ENCODE measurements at regions not wholly inside any gene's neighbourhood (a gene's known extent, or its start where the extent isn't known, plus 50 kb on each side); places are given as distances from the start of the nearest gene placed in this dataset.

DNA sequence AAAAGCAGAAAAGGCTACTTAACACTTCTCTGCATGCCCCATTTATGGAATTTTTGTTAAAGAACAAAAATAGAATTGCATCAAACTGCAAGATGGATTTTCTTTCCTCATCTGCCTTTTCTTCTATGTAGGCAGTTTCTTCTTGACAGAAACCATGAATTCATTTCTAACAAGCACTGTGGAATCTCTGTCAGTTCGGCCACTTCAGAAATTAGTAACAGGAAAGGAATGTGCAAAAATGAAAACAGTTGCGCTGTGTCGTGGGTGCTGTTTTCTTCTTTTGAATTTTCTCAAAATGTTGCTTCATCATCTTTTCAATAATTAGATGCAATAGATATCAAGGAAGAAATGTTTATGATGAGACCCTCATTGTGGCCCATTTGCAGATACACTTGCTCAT, 151.6 kb downstream of the FOXB1 start:
- no peak overlapping the region for H3K27ac ChIP-seq (ENCODE audit: low read depth, low read length)
- no peak overlapping the region for H3K4me3 ChIP-seq (ENCODE audit: low read length)
- H3K9me3 ChIP-seq (ENCODE audit: control insufficient read depth in 2 of 3, low read length in 3 of 3), result no peaks in the 10 kb centered on the region
- DNase-seq (no peak), ATAC-seq (no peak)
- H3K4me1 Mint-ChIP-seq, result peaks cover 0 to 24% (median 0%) of the 10 kb centered on the region in 7 donors
- CTCF ChIA-PET, result no interaction called here
- POLR2A ChIA-PET, result no interaction called here
- H3K9me3 Mint-ChIP-seq, result peaks cover 0 to 1% (median 0%) of the 10 kb centered on the region in 11 donors
- H3K36me3 ChIP-seq (ENCODE audit: control insufficient read depth in 2 of 3, insufficient read depth in 3 of 3, low read length in 3 of 3), result no peaks in the 10 kb centered on the region
- intact Hi-C loops (cut with micrococcal nuclease), result no loop called here
- H3K4me1 ChIP-seq (ENCODE audit: control insufficient read depth in 2 of 2, insufficient read depth in 2 of 2, low read length in 2 of 2), result no peaks in the 10 kb centered on the region
- H3K27ac Mint-ChIP-seq, result no peak overlapping the region
- H3K27me3 ChIP-seq (ENCODE audit: control insufficient read depth in 2 of 2, insufficient read depth in 2 of 2, low read length in 2 of 2), result no peaks in the 10 kb centered on the region
- H3K27me3 Mint-ChIP-seq, result peaks cover 2 to 36% (median 15%) of the 10 kb centered on the region in 5 donors
- peak overlapping the region in 1 of 10 donors; percentile 24 for H3K4me3 Mint-ChIP-seq
- H3K36me3 Mint-ChIP-seq, result peaks cover 0 to 3% (median 0%) of the 10 kb centered on the region in 5 donors

DNA sequence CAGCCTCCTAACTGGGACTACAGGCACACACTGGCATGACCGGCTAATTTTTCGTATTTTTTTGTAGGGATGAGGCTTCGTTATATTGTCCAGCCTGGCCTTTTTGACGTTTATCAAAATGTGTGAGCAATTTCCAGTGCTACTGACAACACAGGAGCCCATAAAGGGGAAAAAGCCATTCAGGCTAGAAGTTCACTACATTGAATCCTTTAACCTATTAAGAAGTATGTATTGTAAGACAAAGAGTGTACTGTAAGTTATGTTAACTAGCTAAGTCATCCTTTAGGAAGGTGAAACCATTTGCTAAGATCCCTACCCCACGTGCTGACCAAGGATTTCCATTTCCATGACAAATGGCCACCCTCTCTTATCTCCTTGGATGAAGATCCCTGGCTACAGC, 156.8 kb downstream of the FOXB1 start:
- peaks cover 0 to 7% (median 0%) of the 10 kb centered on the region in 7 donors for H3K4me1 Mint-ChIP-seq
- CTCF ChIA-PET, result interaction anchor here (0.7 kb wide), 1 partner anchor 16 kb away, joined by 3 read pairs; no protein-coding TSS in a partner anchor
- no peaks in the 10 kb centered on the region for H3K27me3 ChIP-seq (ENCODE audit: control insufficient read depth in 2 of 2, insufficient read depth in 2 of 2, low read length in 2 of 2)
- H3K27ac Mint-ChIP-seq, result peak overlapping the region in 1 of 9 donors; percentile 22
- H3K4me3 Mint-ChIP-seq, result no peak overlapping the region
- peaks cover 0 to 3% (median 0%) of the 10 kb centered on the region in 11 donors for H3K9me3 Mint-ChIP-seq
- intact Hi-C loops (cut with micrococcal nuclease), result no loop called here
- ATAC-seq (no peak), DNase-seq (no peak)
- H3K27me3 Mint-ChIP-seq, result peaks cover 7 to 51% (median 22%) of the 10 kb centered on the region in 5 donors
- no peaks in the 10 kb centered on the region for H3K36me3 ChIP-seq (ENCODE audit: control insufficient read depth in 2 of 3, insufficient read depth in 3 of 3, low read length in 3 of 3)
- no peaks in the 10 kb centered on the region for H3K9me3 ChIP-seq (ENCODE audit: control insufficient read depth in 2 of 3, low read length in 3 of 3)
- no peak overlapping the region for H3K4me3 ChIP-seq (ENCODE audit: low read length)
- POLR2A ChIA-PET, result interaction anchor here (0.6 kb wide), 1 partner anchor 473 kb away, joined by 3 read pairs; no protein-coding TSS in a partner anchor
- no peaks in the 10 kb centered on the region for H3K4me1 ChIP-seq (ENCODE audit: control insufficient read depth in 2 of 2, insufficient read depth in 2 of 2, low read length in 2 of 2)
- H3K36me3 Mint-ChIP-seq, result no peaks in the 10 kb centered on the region
- H3K27ac ChIP-seq (ENCODE audit: low read depth, low read length), result no peak overlapping the region

DNA sequence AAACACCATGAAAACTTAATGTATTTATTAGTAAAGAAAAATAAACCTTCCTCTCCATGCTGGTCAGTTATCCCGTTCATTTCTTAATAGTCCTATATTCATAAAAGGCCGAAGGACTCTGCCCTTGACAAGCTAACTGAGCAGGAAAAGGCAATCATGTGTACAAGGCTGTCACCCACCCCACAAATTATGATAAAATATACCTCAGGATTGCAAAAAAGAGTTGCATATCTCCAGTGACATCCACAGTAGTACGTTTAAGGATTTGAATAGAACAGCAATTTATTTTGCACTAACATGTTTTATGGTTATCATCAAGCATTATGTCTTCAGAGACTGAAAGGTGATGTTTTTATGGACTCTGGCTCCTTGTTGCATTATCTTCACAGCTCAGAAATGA, 157.6 kb downstream of the FOXB1 start:
- Histone ChIP-seq H3K36me3 (ENCODE audit: control insufficient read depth in 2 of 3, insufficient read depth in 3 of 3, low read length in 3 of 3) (no peaks in the 10 kb centered on the region), H3K27ac (ENCODE audit: low read depth, low read length) (no peak overlapping the region), H3K27me3 (ENCODE audit: control insufficient read depth in 2 of 2, insufficient read depth in 2 of 2, low read length in 2 of 2) (no peaks in the 10 kb centered on the region), H3K4me1 (ENCODE audit: control insufficient read depth in 2 of 2, insufficient read depth in 2 of 2, low read length in 2 of 2) (no peaks in the 10 kb centered on the region), H3K9me3 (ENCODE audit: control insufficient read depth in 2 of 3, low read length in 3 of 3) (no peaks in the 10 kb centered on the region), H3K4me3 (ENCODE audit: low read length) (no peak overlapping the region)
- Mint-ChIP-seq H3K4me3 (no peak overlapping the region), H3K27me3 (peaks cover 7 to 53% (median 22%) of the 10 kb centered on the region in 5 donors), H3K4me1 (peaks cover 0 to 3% (median 0%) of the 10 kb centered on the region in 7 donors), H3K27ac (no peak overlapping the region), H3K36me3 (no peaks in the 10 kb centered on the region), H3K9me3 (peaks cover 0 to 3% (median 0%) of the 10 kb centered on the region in 11 donors)
- ChIA-PET POLR2A (interaction anchor here (0.6 kb wide), 1 partner anchor 473 kb away, joined by 3 read pairs; no protein-coding TSS in a partner anchor), CTCF (interaction anchor here (0.7 kb wide), 1 partner anchor 15 kb away, joined by 3 read pairs; no protein-coding TSS in a partner anchor)
- no peak for ATAC-seq
- DNase-seq, result no peak
- intact Hi-C loops (cut with micrococcal nuclease), result no loop called here

DNA sequence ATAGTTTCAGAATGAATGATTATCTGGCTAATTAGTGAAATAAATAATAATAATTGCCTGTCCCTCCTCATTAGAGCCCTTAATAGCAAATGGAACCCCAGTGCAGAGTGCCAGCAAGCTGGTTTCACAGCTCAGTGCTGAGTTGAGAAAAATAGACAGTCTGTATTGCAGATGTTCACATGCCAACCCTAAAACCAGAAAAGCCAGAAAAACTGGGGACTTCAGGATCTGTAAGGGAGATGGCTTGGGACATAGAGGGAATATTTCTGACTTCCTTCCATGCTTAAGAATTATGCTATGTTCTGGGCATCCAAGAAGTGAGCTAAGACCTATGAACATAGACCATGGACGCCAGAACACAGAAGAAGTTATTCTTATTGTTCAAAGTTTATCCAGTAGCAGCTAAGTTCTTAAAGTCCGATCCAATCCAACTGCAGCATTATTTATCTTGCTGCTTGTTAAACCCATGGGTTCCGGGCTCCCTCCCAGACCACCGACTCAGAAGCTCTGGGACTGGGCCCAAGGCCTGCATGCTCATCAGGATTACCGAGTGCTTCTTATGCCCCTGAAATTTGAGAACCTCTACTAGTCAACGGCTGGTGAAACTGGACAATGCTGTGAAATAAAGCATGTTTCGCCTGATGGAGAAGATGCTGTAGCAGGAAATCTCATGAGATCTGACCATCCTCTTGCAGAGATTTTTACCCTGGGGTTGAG, 158.3 kb downstream of the FOXB1 start:
- POLR2A ChIA-PET, result no interaction called here
- ATAC-seq (no peak), DNase-seq (no peak)
- Mint-ChIP-seq H3K36me3 (no peaks in the 10 kb centered on the region), H3K4me3 (no peak overlapping the region), H3K9me3 (peaks cover 0 to 3% (median 0%) of the 10 kb centered on the region in 11 donors), H3K4me1 (no peaks in the 10 kb centered on the region), H3K27me3 (peaks cover 7 to 54% (median 22%) of the 10 kb centered on the region in 5 donors), H3K27ac (no peak overlapping the region)
- Histone ChIP-seq H3K36me3 (ENCODE audit: control insufficient read depth in 2 of 3, insufficient read depth in 3 of 3, low read length in 3 of 3) (no peaks in the 10 kb centered on the region), H3K4me1 (ENCODE audit: control insufficient read depth in 2 of 2, insufficient read depth in 2 of 2, low read length in 2 of 2) (no peaks in the 10 kb centered on the region), H3K27ac (ENCODE audit: low read depth, low read length) (no peak overlapping the region), H3K4me3 (ENCODE audit: low read length) (no peak overlapping the region), H3K9me3 (ENCODE audit: control insufficient read depth in 2 of 3, low read length in 3 of 3) (no peaks in the 10 kb centered on the region), H3K27me3 (ENCODE audit: control insufficient read depth in 2 of 2, insufficient read depth in 2 of 2, low read length in 2 of 2) (no peaks in the 10 kb centered on the region)
- CTCF ChIA-PET, result no interaction called here
- intact Hi-C loops (cut with micrococcal nuclease), result no loop called here

DNA sequence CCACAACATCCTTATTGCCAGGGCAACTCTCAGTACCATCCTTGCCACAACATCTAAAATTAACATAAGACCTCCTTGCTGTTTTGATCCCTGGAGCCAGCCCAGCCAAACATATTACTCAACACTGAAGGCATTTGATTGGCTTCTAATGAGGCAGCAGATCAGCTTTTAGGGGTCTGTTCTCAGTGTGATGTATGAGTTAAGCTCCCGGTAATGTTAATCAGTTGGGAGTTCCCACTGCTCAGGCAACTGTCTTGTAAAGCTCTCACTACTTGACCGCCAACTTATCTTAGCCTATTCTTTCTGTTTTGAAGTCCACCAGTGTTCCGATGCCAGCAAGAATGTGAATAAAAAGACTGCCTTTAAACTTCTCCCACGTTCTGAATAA, 158.9 kb downstream of the FOXB1 start:
- intact Hi-C loops (cut with micrococcal nuclease), result no loop called here
- Histone ChIP-seq H3K4me3 (ENCODE audit: low read length) (no peak overlapping the region), H3K9me3 (ENCODE audit: control insufficient read depth in 2 of 3, low read length in 3 of 3) (no peaks in the 10 kb centered on the region), H3K36me3 (ENCODE audit: control insufficient read depth in 2 of 3, insufficient read depth in 3 of 3, low read length in 3 of 3) (no peaks in the 10 kb centered on the region), H3K4me1 (ENCODE audit: control insufficient read depth in 2 of 2, insufficient read depth in 2 of 2, low read length in 2 of 2) (no peaks in the 10 kb centered on the region), H3K27ac (ENCODE audit: low read depth, low read length) (no peak overlapping the region), H3K27me3 (ENCODE audit: control insufficient read depth in 2 of 2, insufficient read depth in 2 of 2, low read length in 2 of 2) (no peaks in the 10 kb centered on the region)
- Mint-ChIP-seq H3K4me3 (no peak overlapping the region), H3K27me3 (peaks cover 7 to 55% (median 22%) of the 10 kb centered on the region in 5 donors), H3K27ac (no peak overlapping the region), H3K36me3 (no peaks in the 10 kb centered on the region), H3K4me1 (no peaks in the 10 kb centered on the region), H3K9me3 (peaks cover 0 to 3% (median 0%) of the 10 kb centered on the region in 11 donors)
- DNase-seq, result no peak
- CTCF ChIA-PET, result no interaction called here
- no peak for ATAC-seq
- POLR2A ChIA-PET, result no interaction called here

DNA sequence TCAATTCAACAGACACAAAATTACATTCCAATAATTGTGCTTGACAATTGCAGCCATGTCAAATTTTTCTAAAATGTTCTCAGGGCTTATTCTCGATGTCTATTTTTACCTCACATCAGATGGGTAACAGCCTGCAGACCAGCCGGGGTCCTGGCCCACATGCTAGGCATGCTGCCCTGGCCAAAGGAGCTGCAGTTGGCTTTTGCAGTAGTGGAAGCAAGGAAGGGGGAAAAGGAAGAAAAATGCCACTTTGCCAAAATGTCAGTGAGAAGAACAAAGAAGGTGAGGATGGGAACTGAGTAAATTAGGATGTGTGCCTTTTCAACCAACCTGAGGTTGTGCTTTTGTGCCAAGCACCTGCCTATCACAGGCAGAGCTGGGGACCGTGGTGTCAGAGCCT, 161.0 kb downstream of the FOXB1 start:
- Histone ChIP-seq H3K27me3 (ENCODE audit: control insufficient read depth in 2 of 2, insufficient read depth in 2 of 2, low read length in 2 of 2) (no peaks in the 10 kb centered on the region), H3K27ac (ENCODE audit: low read depth, low read length) (no peak overlapping the region), H3K4me1 (ENCODE audit: control insufficient read depth in 2 of 2, insufficient read depth in 2 of 2, low read length in 2 of 2) (no peaks in the 10 kb centered on the region), H3K4me3 (ENCODE audit: low read length) (no peak overlapping the region), H3K9me3 (ENCODE audit: control insufficient read depth in 2 of 3, low read length in 3 of 3) (no peaks in the 10 kb centered on the region), H3K36me3 (ENCODE audit: control insufficient read depth in 2 of 3, insufficient read depth in 3 of 3, low read length in 3 of 3) (no peaks in the 10 kb centered on the region)
- Mint-ChIP-seq H3K36me3 (no peaks in the 10 kb centered on the region), H3K9me3 (peaks cover 0 to 3% (median 0%) of the 10 kb centered on the region in 11 donors), H3K27me3 (peaks cover 7 to 41% (median 14%) of the 10 kb centered on the region in 5 donors), H3K4me3 (no peak overlapping the region), H3K4me1 (no peaks in the 10 kb centered on the region), H3K27ac (no peak overlapping the region)
- intact Hi-C loops (cut with micrococcal nuclease), result no loop called here
- no peak for DNase-seq
- ChIA-PET POLR2A (interaction anchor here (0.6 kb wide), 1 partner anchor 445 kb away, joined by 4 read pairs; no protein-coding TSS in a partner anchor), CTCF (interaction anchor here (1.2 kb wide), 1 partner anchor 23 kb away, joined by 3 read pairs; no protein-coding TSS in a partner anchor)
- no peak for ATAC-seq

DNA sequence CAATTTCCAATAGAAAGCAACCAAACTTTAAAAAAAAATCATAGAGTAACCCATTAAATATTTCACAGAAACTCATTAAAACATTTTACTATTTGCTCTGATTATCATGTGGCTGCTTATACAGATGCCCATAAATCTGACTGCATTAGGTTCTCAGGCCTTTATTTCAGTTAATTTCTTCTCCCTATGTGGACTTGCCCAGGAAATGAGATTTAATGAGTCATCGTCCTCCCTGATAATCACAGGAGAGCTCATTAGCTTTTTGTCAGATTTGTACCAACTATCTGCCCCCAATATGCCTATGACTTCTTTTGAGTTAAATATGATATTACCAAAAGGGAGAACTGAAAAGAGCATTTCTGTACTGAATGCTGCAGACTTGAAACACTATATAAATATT, 168.0 kb downstream of the FOXB1 start:
- Mint-ChIP-seq H3K9me3 (no peaks in the 10 kb centered on the region), H3K27me3 (peaks cover 0 to 28% (median 9%) of the 10 kb centered on the region in 5 donors), H3K36me3 (no peaks in the 10 kb centered on the region), H3K4me1 (no peaks in the 10 kb centered on the region), H3K4me3 (no peak overlapping the region), H3K27ac (no peak overlapping the region)
- Histone ChIP-seq H3K9me3 (ENCODE audit: control insufficient read depth in 2 of 3, low read length in 3 of 3) (no peaks in the 10 kb centered on the region), H3K4me1 (ENCODE audit: control insufficient read depth in 2 of 2, insufficient read depth in 2 of 2, low read length in 2 of 2) (no peaks in the 10 kb centered on the region), H3K36me3 (ENCODE audit: control insufficient read depth in 2 of 3, insufficient read depth in 3 of 3, low read length in 3 of 3) (no peaks in the 10 kb centered on the region), H3K27me3 (ENCODE audit: control insufficient read depth in 2 of 2, insufficient read depth in 2 of 2, low read length in 2 of 2) (no peaks in the 10 kb centered on the region), H3K27ac (ENCODE audit: low read depth, low read length) (no peak overlapping the region), H3K4me3 (ENCODE audit: low read length) (no peak overlapping the region)
- CTCF ChIA-PET, result interaction anchor here (0.7 kb wide), 1 partner anchor 171 kb away, joined by 3 read pairs; no protein-coding TSS in a partner anchor
- ATAC-seq (no peak), DNase-seq (no peak)
- intact Hi-C loops (cut with micrococcal nuclease), result no loop called here
- POLR2A ChIA-PET, result no interaction called here
